ELF-1 (cell line): ENCODE measurements at regions not wholly inside any gene's neighbourhood (a gene's known extent, or its start where the extent isn't known, plus 50 kb on each side); places are given as distances from the start of the nearest gene placed in this dataset.
A peak's percentile ranks its signal among the peaks of the same experiment; 100 is the strongest.

Experiments
- DNase-seq: peaks from one replicate; pipeline ENCODE4 v3.0.0-alpha.2; 2016; ENCODE audit warnings: low read depth, low spot score

- no peak for DNase-seq
Observed at GRCh38 chr3:180829409-180830405, 82.8 kb upstream of the FXR1 start.

- no peak for DNase-seq
Observed at GRCh38 chr3:180835501-180835900, 77.0 kb upstream of the FXR1 start.

- DNase-seq: no peak
Observed at GRCh38 chr3:180836766-180837165, 75.7 kb upstream of the FXR1 start.

GRCh38 chr3:180854887-180855286, 57.6 kb upstream of the FXR1 start:
- DNase-seq: no peak

GRCh38 chr3:180855364-180855763, 57.1 kb upstream of the FXR1 start:
- DNase-seq: peak; percentile 82

GRCh38 chr3:180855956-180856355, 56.5 kb upstream of the FXR1 start:
- no peak for DNase-seq

- no peak for DNase-seq
Observed at GRCh38 chr3:180860180-180860858, 52.2 kb upstream of the FXR1 start.
